SK-N-MC (cell line): ENCODE measurements at regions not wholly inside any gene's neighbourhood (a gene's known extent, or its start where the extent isn't known, plus 50 kb on each side); places are given as distances from the start of the nearest gene placed in this dataset.

Experiments
- EZH2 ChIP-seq: fragments of 200-600 bp; sonication (generic); IDR thresholded peaks from one replicate; pipeline ENCODE4 v1.6.1; 2017; ENCODE audit warnings: antibody characterized with exemption
- POLR2AphosphoS5 ChIP-seq: IDR thresholded peaks from 2 replicates; pipeline ENCODE4 v1.6.1; 2012; ENCODE audit warnings: mild to moderate bottlenecking, low read depth, low read length, borderline replicate concordance

GRCh38 chr6:126795161-126795560 lies 323.3 kb upstream of the RSPO3 start:
- TF ChIP-seq EZH2 (no peak), POLR2AphosphoS5 (no peak)
